Neuron (in vitro differentiated cells): ENCODE measurements at regions not wholly inside any gene's neighbourhood (a gene's known extent, or its start where the extent isn't known, plus 50 kb on each side); places are given as distances from the start of the nearest gene placed in this dataset.

ENCODE experiments used
- H2AFZ ChIP-seq: one replicate; pipeline ENCODE4 v1.6.1; 2013; ENCODE audit warnings: low read depth, mild to moderate bottlenecking, inconsistent platforms, low read length, moderate library complexity
- H3K27me3 ChIP-seq: one replicate; pipeline ENCODE4 v1.6.1; 2013; ENCODE audit warnings: low read length; ENCODE audit not compliant: insufficient read depth
- H3K36me3 ChIP-seq: one replicate; pipeline ENCODE4 v1.6.1; 2013; ENCODE audit warnings: low read length; ENCODE audit not compliant: insufficient read depth
- H3K4me1 ChIP-seq: one replicate; pipeline ENCODE4 v1.6.1; 2013; ENCODE audit warnings: low read length; ENCODE audit not compliant: insufficient read depth
- H3K4me3 ChIP-seq: 2 replicates; pipeline ENCODE4 v1.5.1; 2013; ENCODE audit warnings: mild to moderate bottlenecking, low read length, moderate library complexity
- H3K9me3 ChIP-seq: one replicate; pipeline ENCODE4 v1.6.1; 2013; ENCODE audit warnings: low read length

DNA sequence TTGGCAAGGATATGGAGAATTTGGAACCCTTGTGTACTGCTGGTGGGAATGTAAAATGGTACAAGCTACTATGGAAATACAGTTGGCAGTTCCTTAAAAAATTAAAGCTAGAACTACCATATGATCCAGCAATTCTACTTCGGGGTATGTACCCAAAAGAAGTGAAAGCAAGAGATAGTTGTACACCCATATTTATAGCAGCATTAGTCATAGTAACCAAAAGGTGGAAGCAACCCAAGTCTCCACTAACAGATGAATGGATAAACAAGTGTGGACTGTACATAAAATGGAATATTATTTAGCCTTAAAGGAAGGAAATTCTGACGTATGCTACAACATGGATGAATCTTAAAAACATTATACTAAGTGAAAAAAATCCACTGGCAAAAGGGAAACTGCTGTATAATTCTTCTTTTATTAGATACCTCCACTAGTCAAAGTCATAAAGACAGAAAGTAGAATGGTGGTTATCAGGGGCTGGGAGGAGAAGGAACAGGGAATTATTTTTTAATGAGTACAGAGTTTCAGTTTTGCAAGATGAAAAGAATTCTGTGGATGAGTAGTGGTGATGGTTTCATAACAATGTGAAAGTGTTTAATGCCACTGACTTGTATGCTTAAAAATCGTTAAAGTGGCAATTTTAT lies 141.6 kb downstream of the RXFP2 start:
- no peaks in the 10 kb centered on the region for H3K27me3 ChIP-seq
- no peaks in the 10 kb centered on the region for H3K9me3 ChIP-seq
- no peak overlapping the region for H2AFZ ChIP-seq
- H3K36me3 ChIP-seq: no peaks in the 10 kb centered on the region
- H3K4me1 ChIP-seq: peaks cover 6% of the 10 kb centered on the region
- no peak overlapping the region for H3K4me3 ChIP-seq

DNA sequence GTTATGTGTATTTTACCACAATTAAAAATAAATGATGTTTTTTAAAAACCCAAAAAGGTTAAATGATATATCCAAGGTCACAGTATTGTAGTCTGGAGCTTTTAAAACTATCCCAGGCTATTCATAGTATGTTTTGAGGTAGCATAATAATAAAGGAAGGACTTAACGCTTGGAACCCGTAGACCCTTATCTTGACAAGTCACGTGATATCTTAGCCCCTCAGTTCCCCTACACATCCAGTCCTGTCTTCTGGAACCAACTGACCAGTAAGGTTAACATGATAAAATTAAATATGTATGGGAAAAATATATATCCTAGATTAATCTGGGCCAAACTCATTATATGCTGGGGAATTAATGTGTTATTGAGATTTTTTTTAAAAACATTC lies 142.2 kb downstream of the RXFP2 start:
- Histone ChIP-seq H3K4me3 (no peak overlapping the region), H3K36me3 (no peaks in the 10 kb centered on the region), H3K27me3 (no peaks in the 10 kb centered on the region), H3K4me1 (peaks cover 10% of the 10 kb centered on the region), H2AFZ (no peak overlapping the region), H3K9me3 (no peaks in the 10 kb centered on the region)

DNA sequence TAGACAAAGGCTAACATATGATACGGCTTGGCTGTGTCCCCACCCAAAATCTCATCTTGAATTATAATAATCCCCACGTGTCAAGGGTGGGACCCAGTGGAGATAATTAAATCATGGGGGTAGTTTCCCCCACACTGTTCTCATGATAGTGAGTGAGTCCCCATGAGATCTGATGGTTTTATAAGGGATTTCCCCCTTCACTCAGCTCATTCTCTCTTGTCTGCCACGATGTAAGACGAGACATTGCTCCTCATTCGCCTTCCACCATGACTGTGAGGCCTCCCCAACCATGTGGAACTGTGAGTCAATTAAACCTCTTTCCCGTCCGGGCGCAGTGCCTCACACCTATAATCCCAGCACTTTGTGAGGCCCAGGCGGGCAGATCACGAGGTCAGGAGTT lies 143.5 kb downstream of the RXFP2 start:
- Histone ChIP-seq H3K4me3 (no peak overlapping the region), H2AFZ (no peak overlapping the region), H3K9me3 (no peaks in the 10 kb centered on the region), H3K36me3 (no peaks in the 10 kb centered on the region), H3K27me3 (no peaks in the 10 kb centered on the region), H3K4me1 (peaks cover 10% of the 10 kb centered on the region)

- peaks cover 10% of the 10 kb centered on the region for H3K4me1 ChIP-seq
- H3K36me3 ChIP-seq: no peaks in the 10 kb centered on the region
- no peak overlapping the region for H3K4me3 ChIP-seq
- H3K9me3 ChIP-seq: no peaks in the 10 kb centered on the region
- H2AFZ ChIP-seq: no peak overlapping the region
- no peaks in the 10 kb centered on the region for H3K27me3 ChIP-seq
Observed at GRCh38 chr13:31884556-31884955, 145.2 kb downstream of the RXFP2 start.

- H3K27me3 ChIP-seq: no peaks in the 10 kb centered on the region
- peaks cover 10% of the 10 kb centered on the region for H3K4me1 ChIP-seq
- H2AFZ ChIP-seq: no peak overlapping the region
- H3K9me3 ChIP-seq: no peaks in the 10 kb centered on the region
- no peaks in the 10 kb centered on the region for H3K36me3 ChIP-seq
- H3K4me3 ChIP-seq: no peak overlapping the region
Observed at GRCh38 chr13:31885994-31886393, 145.6 kb upstream of the FRY start.

DNA sequence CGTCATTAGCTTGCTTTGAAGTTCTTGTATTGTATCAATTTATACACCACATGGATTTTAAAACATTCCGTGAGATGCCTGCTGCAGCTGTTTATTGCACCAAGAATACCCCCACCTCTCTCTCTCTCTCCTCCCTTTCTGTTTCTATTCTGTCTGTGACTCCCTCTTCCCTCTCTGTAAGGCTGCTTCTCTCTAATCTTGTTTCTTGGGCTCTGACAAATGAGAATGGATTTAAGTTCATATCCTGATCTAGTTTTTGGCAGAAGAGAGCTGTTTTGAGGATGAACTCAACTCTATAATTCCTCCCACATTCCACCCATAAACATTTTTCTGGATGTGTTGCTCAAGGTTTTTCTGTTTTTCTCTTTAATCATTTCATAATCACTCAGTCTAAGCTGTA lies 144.3 kb upstream of the FRY start:
- H3K4me3 ChIP-seq: no peak overlapping the region
- no peaks in the 10 kb centered on the region for H3K36me3 ChIP-seq
- H3K9me3 ChIP-seq: no peaks in the 10 kb centered on the region
- peaks cover 10% of the 10 kb centered on the region for H3K4me1 ChIP-seq
- H2AFZ ChIP-seq: no peak overlapping the region
- H3K27me3 ChIP-seq: no peaks in the 10 kb centered on the region

DNA sequence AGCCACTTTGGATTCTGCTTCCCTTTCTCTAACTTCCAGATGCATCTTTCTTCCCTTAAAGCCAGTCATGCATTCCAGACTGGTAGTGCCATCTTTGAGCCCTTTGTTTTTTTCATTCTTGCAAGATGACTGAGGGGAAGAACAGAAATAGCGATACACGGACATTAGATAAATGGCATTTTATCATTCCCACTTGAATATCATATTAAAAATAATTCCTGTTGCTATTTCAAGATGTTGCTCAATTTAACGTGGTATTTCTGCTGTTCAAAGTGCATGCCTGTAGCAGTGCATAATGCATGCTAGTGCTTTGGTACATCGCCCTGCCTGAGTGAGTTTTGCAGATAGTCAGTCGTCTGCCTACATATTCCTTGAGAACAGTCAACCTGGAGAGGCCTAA lies 140.6 kb upstream of the FRY start:
- Histone ChIP-seq H3K36me3 (no peaks in the 10 kb centered on the region), H3K9me3 (no peaks in the 10 kb centered on the region), H3K4me1 (peaks cover 4% of the 10 kb centered on the region), H3K4me3 (no peak overlapping the region), H2AFZ (no peak overlapping the region), H3K27me3 (no peaks in the 10 kb centered on the region)

- Histone ChIP-seq H3K4me3 (no peak overlapping the region), H2AFZ (no peak overlapping the region), H3K9me3 (no peaks in the 10 kb centered on the region), H3K36me3 (no peaks in the 10 kb centered on the region), H3K27me3 (no peaks in the 10 kb centered on the region), H3K4me1 (no peaks in the 10 kb centered on the region)
Observed at GRCh38 chr13:31891472-31891871, 140.1 kb upstream of the FRY start.

- Histone ChIP-seq H3K4me3 (no peak overlapping the region), H3K27me3 (no peaks in the 10 kb centered on the region), H3K4me1 (no peaks in the 10 kb centered on the region), H3K9me3 (no peaks in the 10 kb centered on the region), H3K36me3 (no peaks in the 10 kb centered on the region), H2AFZ (no peak overlapping the region)
Observed at GRCh38 chr13:31894931-31895330, 136.6 kb upstream of the FRY start.

DNA sequence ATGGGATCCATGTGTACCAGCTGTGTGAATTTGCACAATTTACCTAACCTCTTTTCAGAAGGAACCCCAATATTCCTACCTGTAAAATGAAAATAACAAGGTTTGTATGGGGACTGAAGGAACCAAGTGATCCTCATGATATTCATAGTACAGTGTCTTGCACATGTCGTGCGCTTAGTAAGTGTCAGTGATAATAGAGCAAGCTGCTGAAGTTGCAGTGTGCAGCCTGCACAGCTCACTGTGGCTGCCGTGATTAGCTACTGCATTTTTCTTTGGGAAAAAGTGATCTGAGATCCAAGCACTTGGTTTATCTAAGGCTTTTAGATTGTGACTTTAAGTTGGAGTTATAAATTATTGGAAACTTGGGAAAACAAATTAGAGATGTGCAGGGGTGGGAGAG lies 135.9 kb upstream of the FRY start:
- Histone ChIP-seq H3K4me1 (no peaks in the 10 kb centered on the region), H3K27me3 (no peaks in the 10 kb centered on the region), H3K36me3 (no peaks in the 10 kb centered on the region), H2AFZ (no peak overlapping the region), H3K9me3 (no peaks in the 10 kb centered on the region), H3K4me3 (no peak overlapping the region)

DNA sequence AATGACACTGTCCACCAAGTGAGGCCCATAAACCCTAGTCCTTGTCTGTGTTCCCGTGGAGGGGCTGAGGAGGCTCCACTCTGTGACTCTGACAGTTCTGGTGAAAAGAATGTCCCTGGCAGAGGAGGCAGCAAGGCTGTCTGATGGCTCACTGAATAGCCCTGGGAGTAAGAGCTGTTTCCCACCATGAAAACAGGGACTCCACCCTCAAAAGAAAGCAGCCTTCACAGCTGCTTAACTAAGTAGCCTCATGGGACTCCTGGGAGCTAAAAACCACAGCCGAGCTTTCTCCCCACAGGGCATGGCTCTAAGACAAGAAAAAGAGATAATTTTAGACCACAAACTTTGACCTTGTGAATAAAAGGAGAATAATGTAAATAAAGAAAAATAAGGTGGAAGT lies 135.1 kb upstream of the FRY start:
- H3K27me3 ChIP-seq: no peaks in the 10 kb centered on the region

DNA sequence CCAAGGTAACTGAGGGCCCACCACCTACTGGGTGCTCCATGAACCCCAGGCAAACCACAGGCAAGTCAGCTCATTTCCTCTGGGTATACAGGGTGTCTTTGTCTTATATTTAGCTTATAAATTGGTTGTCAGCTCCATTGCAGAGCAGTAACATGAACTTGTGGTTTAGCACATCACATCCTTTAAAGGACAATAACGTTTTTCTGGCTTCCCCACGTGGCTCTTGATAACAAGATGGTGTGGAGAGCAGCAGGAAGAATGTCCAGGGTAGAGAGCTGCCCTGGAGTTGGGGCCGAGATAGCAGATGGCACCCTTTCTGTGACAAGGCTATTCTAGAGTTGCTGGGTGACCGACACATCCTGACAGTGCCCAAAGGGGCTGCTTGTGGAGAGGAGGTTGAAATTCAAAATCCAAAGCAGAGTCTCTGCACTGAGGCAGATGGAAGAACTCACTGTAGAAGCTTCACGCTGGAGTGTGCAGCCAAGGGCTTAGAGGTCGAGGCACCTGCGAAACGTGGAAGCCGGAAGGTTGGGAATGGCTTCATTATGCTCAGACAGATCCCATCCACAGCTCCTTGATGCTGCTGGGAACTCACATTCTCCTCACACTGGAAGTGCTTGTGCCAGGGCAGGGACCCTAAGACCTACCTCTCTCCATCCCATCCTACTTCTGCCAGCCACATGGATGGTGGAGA lies 133.0 kb upstream of the FRY start:
- Histone ChIP-seq H2AFZ (no peak overlapping the region), H3K4me1 (no peaks in the 10 kb centered on the region), H3K36me3 (no peaks in the 10 kb centered on the region), H3K4me3 (no peak overlapping the region), H3K27me3 (no peaks in the 10 kb centered on the region), H3K9me3 (no peaks in the 10 kb centered on the region)

More for the DNA sequence above, 135.1 kb upstream of the FRY start:
- Histone ChIP-seq H3K4me3 (no peak overlapping the region), H2AFZ (no peak overlapping the region), H3K9me3 (no peaks in the 10 kb centered on the region), H3K4me1 (no peaks in the 10 kb centered on the region), H3K36me3 (no peaks in the 10 kb centered on the region)

DNA sequence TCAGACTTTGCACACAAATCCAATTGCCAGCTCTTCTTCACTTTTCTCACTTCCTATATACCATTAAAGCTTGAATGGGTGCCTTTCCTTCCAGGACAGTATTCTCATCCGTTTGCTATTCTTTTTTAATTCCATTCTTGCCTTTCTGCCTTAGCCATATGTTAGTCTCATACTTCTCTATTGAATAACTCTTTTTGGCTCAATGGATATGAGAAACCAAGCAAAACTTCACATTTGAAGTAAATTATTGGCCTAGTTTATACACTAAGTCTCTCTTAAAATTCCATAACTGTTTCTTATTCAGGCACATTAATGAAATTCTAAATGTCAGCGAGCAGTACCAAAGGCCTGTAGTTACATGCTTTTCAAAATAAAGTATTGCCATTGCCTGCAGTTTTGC lies 129.6 kb upstream of the FRY start:
- Histone ChIP-seq H3K4me1 (peaks cover 14% of the 10 kb centered on the region), H3K9me3 (no peaks in the 10 kb centered on the region), H3K36me3 (no peaks in the 10 kb centered on the region), H3K27me3 (no peaks in the 10 kb centered on the region), H3K4me3 (no peak overlapping the region), H2AFZ (no peak overlapping the region)
